ENCODE measurements at regions not wholly inside any gene's neighbourhood (a gene's known extent, or its start where the extent isn't known, plus 50 kb on each side); places are given as distances from the start of the nearest gene placed in this dataset.
"Not testable (repeated sequence)": the region's sequence is repeated elsewhere in the genome, so short reads cannot be mapped to it uniquely, and the experiment has no call there.

GRCh38 chr12:18794000-18794399, 56.1 kb downstream of the CAPZA3 start:
- DNase-seq = no peak

DNA sequence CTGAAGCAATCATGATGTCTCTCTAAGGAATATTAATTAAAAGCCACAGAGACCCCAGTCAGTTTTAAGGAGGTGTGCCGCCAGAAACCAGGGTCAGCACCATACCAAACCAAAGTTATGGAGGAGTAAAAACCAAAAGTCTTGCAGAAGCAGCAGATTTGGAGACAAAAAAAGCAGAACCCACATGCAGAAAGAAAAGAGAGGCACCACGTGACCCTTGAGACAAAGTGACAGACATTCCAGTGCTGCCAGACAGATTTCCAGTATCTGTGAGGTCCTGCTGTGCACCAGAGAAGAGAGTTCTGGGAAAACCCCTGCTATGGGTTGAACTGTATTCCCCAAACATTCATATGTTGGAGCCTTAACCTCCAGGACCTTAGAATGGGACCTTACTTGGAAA, 59.7 kb downstream of the CAPZA3 start:
- no peak for DNase-seq

GRCh38 chr12:18798535-18799361, 60.8 kb downstream of the CAPZA3 start:
- DNase-seq = no peak

DNA sequence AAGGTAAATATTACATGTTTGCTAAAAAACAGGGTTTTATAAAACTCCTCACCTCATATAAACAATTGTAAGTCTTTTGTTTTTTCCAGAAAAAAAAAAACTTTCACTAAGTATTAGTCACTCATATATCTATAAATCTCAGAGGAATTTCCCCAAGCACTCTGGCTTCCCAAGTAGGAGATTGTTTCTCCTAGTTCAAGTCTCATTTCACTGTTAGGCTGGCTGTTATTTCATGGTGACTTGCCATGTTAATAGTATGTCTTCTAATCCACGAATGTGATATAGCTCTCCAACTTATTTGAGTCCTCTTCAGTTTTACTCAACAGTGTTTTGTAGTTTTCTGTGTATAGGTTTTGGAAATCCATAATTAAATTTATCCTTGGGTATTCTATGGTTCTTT, 61.6 kb downstream of the CAPZA3 start:
- DNase-seq = no peak

- no peak for DNase-seq
These were observed 67.8 kb downstream of the CAPZA3 start for GRCh38 chr12:18805516-18806248.

GRCh38 chr12:18807714-18808113, 69.8 kb downstream of the CAPZA3 start:
- no peak for DNase-seq

DNA sequence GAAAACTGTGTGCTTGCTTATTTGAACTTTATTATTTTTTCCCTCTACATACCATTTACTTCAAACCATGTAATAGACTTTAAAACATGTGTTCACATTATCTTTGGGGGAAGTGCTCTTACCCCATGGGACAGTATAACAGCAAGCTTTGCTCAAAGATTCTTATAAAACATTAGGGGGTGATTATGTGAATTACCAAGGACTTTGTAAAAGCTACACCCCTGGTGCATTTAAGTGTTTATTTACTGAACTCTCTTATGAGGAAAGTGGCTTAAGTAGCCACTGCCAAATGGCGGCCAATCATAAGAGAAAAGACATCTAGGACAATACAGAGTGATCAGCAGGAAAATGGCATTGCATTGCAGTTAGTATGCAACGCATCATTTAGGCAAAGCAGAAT, 70.3 kb downstream of the CAPZA3 start:
- DNase-seq = no peak

DNA sequence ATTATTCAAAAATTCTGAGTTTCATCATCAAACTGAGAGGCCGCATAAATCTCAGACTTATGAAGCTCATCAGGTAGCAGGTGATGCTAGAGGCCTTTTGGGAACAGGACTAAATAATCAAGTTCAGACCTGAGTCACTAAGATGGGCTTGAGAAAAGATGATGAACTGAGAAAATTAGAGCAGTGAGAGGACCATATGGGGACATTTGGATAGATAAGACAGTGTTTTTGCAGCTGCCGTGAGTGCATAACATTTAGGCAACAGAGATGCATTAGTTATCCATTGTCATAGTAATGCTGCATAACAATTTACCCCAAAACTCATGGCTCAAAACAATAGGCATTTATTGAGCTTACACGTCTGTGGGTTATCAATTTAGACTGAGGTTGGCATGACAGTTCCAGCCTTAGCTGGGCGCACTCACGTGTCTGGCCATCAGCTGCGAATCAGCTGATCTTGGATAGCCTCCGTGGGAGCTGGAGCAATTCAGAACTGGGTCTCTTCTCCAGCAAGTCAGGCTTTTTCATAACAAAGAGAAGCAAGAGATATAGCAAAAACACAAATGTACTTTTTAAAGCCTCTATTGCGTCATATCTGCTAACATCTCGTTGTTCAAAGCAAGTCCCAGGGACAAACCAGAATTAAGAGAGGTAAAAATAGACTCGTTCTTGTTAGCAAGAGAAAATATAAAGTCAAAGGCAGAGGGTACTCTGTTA, 72.8 kb downstream of the CAPZA3 start:
- DNase-seq = no peak

- DNase-seq = no peak
These were observed 73.4 kb downstream of the CAPZA3 start for GRCh38 chr12:18811273-18811672.

GRCh38 chr12:18813753-18814152, 75.8 kb downstream of the CAPZA3 start:
- DNase-seq = no peak

DNA sequence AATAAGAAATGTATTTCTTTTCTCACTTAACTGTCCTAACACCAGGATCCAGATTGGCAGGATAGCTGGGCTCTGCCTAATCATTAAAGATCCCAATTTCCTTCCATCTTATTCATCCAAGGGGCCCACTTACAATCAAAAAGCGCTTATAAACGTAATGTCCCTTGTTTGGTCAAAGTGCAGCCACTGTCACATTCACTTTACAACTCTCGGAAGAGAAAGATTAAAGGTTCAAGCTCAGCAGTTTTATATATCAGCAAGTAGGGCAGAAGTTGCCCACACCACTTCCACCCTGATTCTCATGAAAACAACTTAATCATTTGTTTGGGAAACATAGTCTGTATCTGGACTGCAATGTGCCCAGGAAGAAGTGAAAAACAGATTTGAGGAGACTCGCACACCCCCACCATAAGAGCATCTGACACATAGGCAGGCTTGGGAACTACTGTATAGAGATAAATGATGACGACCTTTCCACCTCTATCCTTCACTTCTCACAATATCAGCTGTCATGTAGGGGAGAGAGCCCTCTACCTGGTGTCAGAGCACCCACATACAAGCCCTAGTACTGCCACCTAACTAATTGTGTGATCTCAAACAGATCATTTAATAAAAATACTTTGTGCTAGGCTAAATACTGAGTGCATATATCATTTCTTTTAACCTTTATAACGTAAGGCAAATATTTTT, 80.8 kb downstream of the CAPZA3 start:
- no peak for DNase-seq

GRCh38 chr12:18819484-18819883, 81.6 kb downstream of the CAPZA3 start:
- DNase-seq = no peak

DNA sequence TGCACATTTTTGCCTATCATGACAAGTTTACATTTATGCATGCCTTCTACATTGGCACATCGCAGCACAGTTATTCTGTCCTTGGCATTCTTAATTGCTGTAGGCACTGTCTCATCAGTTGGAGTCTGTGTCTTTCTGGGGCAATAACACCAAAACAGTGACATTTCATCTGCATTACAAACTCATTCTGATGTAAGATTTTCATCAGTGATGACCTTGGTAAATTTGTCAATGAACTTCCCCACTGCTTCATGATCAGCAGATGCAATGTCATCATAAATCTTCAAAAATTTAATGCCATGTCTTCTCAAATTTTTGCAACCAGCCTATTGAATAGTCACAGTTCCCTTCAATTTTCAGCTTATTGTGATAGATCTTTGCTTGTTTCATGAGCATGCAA, 85.5 kb downstream of the CAPZA3 start:
- no peak for DNase-seq

DNA sequence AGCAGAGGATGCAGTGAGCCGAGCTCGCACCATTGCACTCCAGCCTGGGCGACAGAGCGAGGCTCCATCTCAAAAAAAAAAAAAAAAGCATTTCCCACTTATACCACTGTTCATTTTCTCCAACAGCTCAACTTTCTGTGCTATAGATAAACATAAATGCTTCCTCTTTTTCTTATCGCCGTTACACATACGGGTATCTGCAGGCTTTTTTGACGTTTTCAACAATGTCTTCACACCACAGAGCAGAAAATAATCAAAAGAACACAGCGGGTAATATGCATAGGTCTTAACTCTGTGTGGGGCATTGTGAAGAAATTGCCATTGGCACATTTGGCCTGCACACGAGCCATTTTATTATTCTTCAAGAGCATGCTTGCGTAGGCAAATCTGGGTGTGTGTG, 86.4 kb downstream of the CAPZA3 start:
- DNase-seq = no peak

GRCh38 chr12:18825138-18825537, 87.2 kb downstream of the CAPZA3 start:
- no peak for DNase-seq

DNA sequence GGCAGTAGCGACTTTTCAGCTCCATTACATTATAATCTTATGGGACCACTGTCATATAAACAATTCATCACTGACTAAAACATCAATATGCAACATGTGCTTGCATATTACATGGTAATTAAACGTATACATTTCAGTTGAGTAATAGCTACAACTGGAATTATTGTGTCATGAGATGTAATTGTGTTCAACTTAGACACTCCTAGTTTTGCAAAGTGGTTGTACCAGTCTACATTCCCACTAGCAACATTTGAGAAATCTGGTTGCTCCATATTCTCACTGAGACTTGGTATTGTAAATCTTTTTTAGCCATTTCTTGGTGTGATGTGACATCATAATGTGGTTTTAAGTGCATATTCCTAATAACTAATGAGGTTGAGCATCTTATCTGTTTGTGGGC, 90.0 kb downstream of the CAPZA3 start:
- no peak for DNase-seq

GRCh38 chr12:18828483-18828882, 90.6 kb downstream of the CAPZA3 start:
- no peak for DNase-seq

- DNase-seq = no peak
These were observed 91.1 kb downstream of the CAPZA3 start for GRCh38 chr12:18828987-18829386.

- DNase-seq = not testable (repeated sequence)
These were observed 95.0 kb downstream of the CAPZA3 start for GRCh38 chr12:18832932-18833331.

DNA sequence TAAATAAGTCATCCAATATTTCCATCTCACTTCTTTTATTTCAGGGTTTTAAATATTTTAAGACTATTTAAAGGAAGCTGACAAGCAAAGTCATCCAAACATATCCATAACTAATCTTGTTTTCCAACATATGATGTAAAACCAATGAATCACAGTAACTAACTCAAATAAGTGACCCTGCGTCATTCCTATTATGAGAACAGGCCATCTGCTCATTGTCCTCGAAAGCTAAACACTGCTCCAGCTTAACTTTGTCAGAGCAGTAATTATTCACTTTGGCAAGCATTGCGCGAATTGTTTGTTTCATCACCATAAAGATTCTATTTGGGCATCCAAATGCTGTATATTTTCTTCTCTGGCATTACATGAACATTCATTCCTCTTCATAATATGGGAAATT, 99.1 kb downstream of the CAPZA3 start:
- DNase-seq = no peak

GRCh38 chr12:18837505-18837904, 99.6 kb downstream of the CAPZA3 start:
- no peak for DNase-seq

DNA sequence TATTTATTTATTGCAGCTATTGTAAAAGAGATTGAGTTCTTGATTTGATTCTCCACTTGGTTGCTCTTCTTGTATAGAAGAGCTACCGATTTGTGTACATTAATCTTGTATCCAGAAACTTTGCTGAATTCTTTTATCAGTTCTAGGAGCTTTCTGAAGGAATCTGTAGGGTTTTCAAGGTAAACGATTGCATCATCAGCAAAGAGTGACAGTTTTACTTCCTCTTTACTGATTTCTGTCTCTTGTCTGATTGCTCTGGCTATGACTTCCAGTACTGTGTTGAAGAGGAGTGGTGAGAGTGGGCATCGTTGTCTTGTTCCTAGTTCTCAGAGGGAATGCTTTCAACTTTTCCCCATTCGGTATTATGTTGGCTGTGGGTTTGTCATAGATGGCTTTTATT, 103.1 kb downstream of the CAPZA3 start:
- not testable (repeated sequence) for DNase-seq

DNA sequence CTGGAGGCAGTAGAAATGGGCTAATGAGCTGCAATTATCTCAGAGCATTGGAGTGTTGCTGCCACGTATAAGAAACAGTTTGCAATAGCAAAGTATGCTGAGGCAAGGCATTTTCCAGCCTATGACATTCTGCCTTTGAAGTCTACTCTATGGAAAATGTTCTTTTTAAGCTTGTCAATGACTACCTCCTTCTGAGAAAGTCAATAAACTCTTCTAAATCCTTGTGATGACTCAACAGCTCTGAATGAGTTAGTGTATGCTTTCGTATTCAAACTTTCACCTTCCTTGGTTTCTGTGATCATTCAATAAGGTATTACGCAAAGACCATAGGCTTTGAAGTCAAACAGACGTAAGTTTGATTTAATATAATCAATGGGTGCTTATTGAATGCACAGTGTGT, 111.2 kb downstream of the CAPZA3 start:
- no peak for DNase-seq
